Embryonic facial prominence (tissue), 1 donor: ENCODE measurements at regions not wholly inside any gene's neighbourhood (a gene's known extent, or its start where the extent isn't known, plus 50 kb on each side); places are given as distances from the start of the nearest gene placed in this dataset.

Source experiments
- DNase-seq: peaks from one replicate; pipeline ENCODE4 v3.0.0-alpha.2; 2016; ENCODE audit errors: extremely low spot score

GRCh38 chr4:38313175-38313574 is 350.8 kb upstream of the KLF3 start:
- no peak for DNase-seq

GRCh38 chr4:38313999-38314561 is 349.9 kb upstream of the KLF3 start:
- no peak for DNase-seq

GRCh38 chr4:38314663-38315062 is 349.3 kb upstream of the KLF3 start:
- DNase-seq = no peak

- peak; percentile 40 for DNase-seq
Observed at GRCh38 chr4:38315286-38315685, 348.7 kb upstream of the KLF3 start.

GRCh38 chr4:38316045-38316444 is 348.0 kb upstream of the KLF3 start:
- DNase-seq = no peak

GRCh38 chr4:38317041-38317674 is 346.8 kb upstream of the KLF3 start:
- DNase-seq = no peak

GRCh38 chr4:38318737-38319455 is 345.1 kb upstream of the KLF3 start:
- peak; percentile 80 for DNase-seq

GRCh38 chr4:38319456-38320342 is 344.3 kb upstream of the KLF3 start:
- DNase-seq = peak; percentile 84

GRCh38 chr4:38320343-38320695 is 343.7 kb upstream of the KLF3 start:
- no peak for DNase-seq

- no peak for DNase-seq
Observed at GRCh38 chr4:38320833-38321232, 343.2 kb upstream of the KLF3 start.

GRCh38 chr4:38322714-38323113 is 341.3 kb upstream of the KLF3 start:
- DNase-seq = no peak

- no peak for DNase-seq
Observed at GRCh38 chr4:38323141-38323641, 340.8 kb upstream of the KLF3 start.

GRCh38 chr4:38324861-38325628 is 339.0 kb upstream of the KLF3 start:
- DNase-seq = no peak

- no peak for DNase-seq
Observed at GRCh38 chr4:38325629-38325913, 338.4 kb upstream of the KLF3 start.

- no peak for DNase-seq
Observed at GRCh38 chr4:38326499-38326898, 337.5 kb upstream of the KLF3 start.

- DNase-seq = no peak
Observed at GRCh38 chr4:38327174-38327573, 336.8 kb upstream of the KLF3 start.

GRCh38 chr4:38328989-38329729 is 334.8 kb upstream of the KLF3 start:
- no peak for DNase-seq

- DNase-seq = no peak
Observed at GRCh38 chr4:38330321-38330720, 333.7 kb upstream of the KLF3 start.

- no peak for DNase-seq
Observed at GRCh38 chr4:38330936-38331335, 333.1 kb upstream of the KLF3 start.

GRCh38 chr4:38332699-38333098 is 331.3 kb upstream of the KLF3 start:
- no peak for DNase-seq

- no peak for DNase-seq
Observed at GRCh38 chr4:38333219-38333618, 330.8 kb upstream of the KLF3 start.
